AG04450 (cell line): ENCODE measurements at regions not wholly inside any gene's neighbourhood (a gene's known extent, or its start where the extent isn't known, plus 50 kb on each side); places are given as distances from the start of the nearest gene placed in this dataset.

ENCODE experiments used
- CTCF ChIA-PET: fragments of 300-600, 350-600 bp; formaldehyde crosslinking; extraction: SDS; loops from one replicate; lab custom pipeline; 2022; ENCODE audit warnings: antibody characterized with exemption, inconsistent platforms; lab: Charles Lee
- POLR2A ChIA-PET: fragments of 350-600 bp; formaldehyde crosslinking; extraction: SDS; loops from one replicate; lab custom pipeline; 2021; ENCODE audit warnings: antibody characterized with exemption, inconsistent platforms; lab: Yijun Ruan, JAX
- DNase-seq: peaks from one replicate; pipeline ENCODE4 v3.0.0-alpha.2; 2011; ENCODE audit warnings: low read depth, low spot score
- H3K27ac ChIP-seq: one replicate; pipeline ENCODE4 v1.5.1; 2012; ENCODE audit warnings: low read depth, low read length, control low read depth
- H3K27me3 ChIP-seq: one replicate; pipeline ENCODE4 v1.6.0; 2012; ENCODE audit warnings: low read length; ENCODE audit not compliant: control insufficient read depth, insufficient read depth
- H3K4me3 ChIP-seq: 2 replicates; pipeline ENCODE4 v1.5.1; 2011; ENCODE audit warnings: mild to moderate bottlenecking, low read depth, low read length, control low read depth
- H3K9me3 ChIP-seq: 2 replicates; pipeline ENCODE4 v1.5.1; 2012; ENCODE audit warnings: low read length; ENCODE audit not compliant: control insufficient read depth, insufficient read depth
- CTCF ChIP-seq: IDR thresholded peaks from 2 replicates; pipeline ENCODE4 v1.5.1; 2011; ENCODE audit warnings: low read depth, low read length, control low read depth, inconsistent platforms

GRCh38 chr3:94272016-94272415 lies 209.2 kb downstream of the NSUN3 start:
- no peak for DNase-seq
- no peak for TF ChIP-seq CTCF
- Histone ChIP-seq H3K4me3 (no peak overlapping the region), H3K27me3 (no peaks in the 10 kb centered on the region), H3K9me3 (no peaks in the 10 kb centered on the region), H3K27ac (no peak overlapping the region)
- CTCF ChIA-PET: no interaction called here
- POLR2A ChIA-PET: no interaction called here

DNA sequence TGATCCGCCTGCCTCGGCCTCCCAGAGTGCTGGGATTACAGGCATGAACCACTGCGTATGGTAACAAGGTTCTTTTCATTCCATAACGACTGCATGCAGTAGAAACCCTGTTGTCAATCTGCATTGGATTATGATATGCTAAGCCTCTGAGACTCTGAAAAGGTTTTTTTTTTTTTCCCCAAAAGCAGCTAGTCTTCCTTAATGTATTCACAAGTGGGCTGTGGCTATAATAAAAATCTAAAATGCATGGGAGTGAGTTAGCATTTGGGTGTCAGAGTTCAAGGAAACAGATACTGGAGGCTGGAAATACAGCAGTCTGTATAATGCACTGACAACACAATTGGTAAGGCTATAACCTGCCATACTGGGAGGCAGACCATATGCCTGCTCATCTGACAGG lies 218.1 kb downstream of the NSUN3 start:
- no peak overlapping the region for H3K27ac ChIP-seq
- no peak overlapping the region for H3K4me3 ChIP-seq
- CTCF ChIA-PET: interaction anchor here (1.2 kb wide), 1 partner anchor 31 kb away, joined by 4 read pairs; no protein-coding TSS in a partner anchor
- no peak for TF ChIP-seq CTCF
- no peaks in the 10 kb centered on the region for H3K27me3 ChIP-seq
- H3K9me3 ChIP-seq: no peaks in the 10 kb centered on the region
- POLR2A ChIA-PET: no interaction called here
- no peak for DNase-seq

DNA sequence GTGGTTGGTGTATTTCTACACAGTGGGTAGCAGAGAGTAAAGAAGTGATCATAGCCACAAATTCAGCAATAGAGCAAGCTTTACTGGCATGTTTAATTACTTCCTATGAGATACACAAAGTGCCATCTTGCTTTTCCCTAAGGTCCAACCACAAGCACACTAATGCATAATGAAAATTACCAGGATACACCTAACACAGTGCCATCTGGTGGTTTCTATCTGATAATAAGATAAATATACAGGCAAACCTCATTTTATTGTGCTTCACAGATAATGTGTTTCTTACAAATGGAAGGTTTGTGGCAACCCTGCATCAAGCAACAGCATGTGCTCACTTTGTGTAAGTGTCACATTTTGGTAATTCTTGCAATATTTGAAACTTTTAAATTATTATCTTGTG lies 223.0 kb downstream of the NSUN3 start:
- ChIA-PET CTCF (interaction anchor here (1.6 kb wide), 1 partner anchor 18 kb away, joined by 3 read pairs; no protein-coding TSS in a partner anchor), POLR2A (no interaction called here)
- no peak overlapping the region for H3K27ac ChIP-seq
- H3K9me3 ChIP-seq: no peaks in the 10 kb centered on the region
- H3K4me3 ChIP-seq: no peak overlapping the region
- DNase-seq: no peak
- TF ChIP-seq CTCF: 0 out of 2 replicates have a peak, but pooled peaks have one; percentile 16
- H3K27me3 ChIP-seq: no peaks in the 10 kb centered on the region

DNA sequence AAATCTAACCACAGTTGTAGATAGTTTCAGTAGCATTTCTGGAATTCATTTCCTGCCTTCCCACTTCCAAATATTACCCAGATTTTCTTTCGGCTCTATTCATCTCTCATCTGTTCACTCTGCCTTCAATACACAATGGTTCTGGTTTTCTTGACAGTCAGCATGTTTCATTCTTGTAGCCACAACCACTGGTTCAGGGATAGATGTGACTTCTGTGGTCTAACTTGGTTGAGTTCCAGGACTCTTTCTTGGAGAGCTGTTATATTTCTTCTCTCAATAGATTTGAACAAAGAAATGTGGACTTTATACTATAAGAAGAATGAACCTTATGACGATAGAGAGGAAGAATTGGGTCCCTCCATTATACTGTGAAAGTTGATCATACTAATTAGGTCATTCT lies 228.8 kb downstream of the NSUN3 start:
- no peak for DNase-seq
- Histone ChIP-seq H3K27me3 (no peaks in the 10 kb centered on the region), H3K27ac (no peak overlapping the region), H3K4me3 (no peak overlapping the region), H3K9me3 (no peaks in the 10 kb centered on the region)
- ChIA-PET POLR2A (no interaction called here), CTCF (no interaction called here)
- TF ChIP-seq CTCF: no peak

GRCh38 chr3:94292151-94292550 lies 229.3 kb downstream of the NSUN3 start:
- H3K4me3 ChIP-seq: no peak overlapping the region
- TF ChIP-seq CTCF: no peak
- no peaks in the 10 kb centered on the region for H3K27me3 ChIP-seq
- H3K27ac ChIP-seq: no peak overlapping the region
- CTCF ChIA-PET: no interaction called here
- POLR2A ChIA-PET: no interaction called here
- DNase-seq: no peak
- no peaks in the 10 kb centered on the region for H3K9me3 ChIP-seq
